Natural killer cell (primary cell): ENCODE measurements at regions not wholly inside any gene's neighbourhood (a gene's known extent, or its start where the extent isn't known, plus 50 kb on each side); places are given as distances from the start of the nearest gene placed in this dataset.

Source experiments
- ATAC-seq, 3 donors: fragments of 150-1000 bp in 2 of 3; fragments of 200-7000 bp in 1 of 3; cut with Tn5 transposase; 1 replicate in 1 of 3; 2 replicates in 2 of 3; pipeline ENCODE4 v1.10.0; 2021; ENCODE audit warnings: mild to moderate bottlenecking in 2 of 3, moderate library complexity in 2 of 3
- DNase-seq, 2 donors: peaks; one replicate each; pipeline versions ENCODE4 v3.0.0 to v3.0.0-alpha.2; 2013 to 2021; ENCODE audit warnings: mixed read lengths in 1 of 2
- H3K27ac ChIP-seq: one replicate; pipeline ENCODE4 v1.5.1; 2013; ENCODE audit warnings: mild to moderate bottlenecking, low read length
- H3K27me3 ChIP-seq: one replicate; pipeline ENCODE4 v1.6.1; 2013; ENCODE audit warnings: low read length; ENCODE audit not compliant: control insufficient read depth, insufficient read depth
- H3K36me3 ChIP-seq: one replicate; pipeline ENCODE4 v1.6.1; 2013; ENCODE audit warnings: low read length; ENCODE audit not compliant: control insufficient read depth, insufficient read depth
- H3K4me1 ChIP-seq: one replicate; pipeline ENCODE4 v1.6.1; 2013; ENCODE audit warnings: low read length; ENCODE audit not compliant: control insufficient read depth, insufficient read depth
- H3K4me3 ChIP-seq: one replicate; pipeline ENCODE4 v1.5.1; 2013; ENCODE audit warnings: low read length
- H3K9me3 ChIP-seq: one replicate; pipeline ENCODE4 v1.6.1; 2013; ENCODE audit warnings: low read length; ENCODE audit not compliant: control insufficient read depth, insufficient read depth
- H3K27ac Mint-ChIP-seq, 2 donors: one replicate each; pipeline ENCODE4 v1.8.0; 2022; ENCODE audit warnings: mild to moderate bottlenecking in 2 of 2, mixed read lengths in 2 of 2, moderate library complexity in 1 of 2
- H3K27me3 Mint-ChIP-seq, 2 donors: one replicate each; pipeline ENCODE4 v1.8.0; 2022; ENCODE audit warnings: low read depth in 2 of 2, mixed read lengths in 2 of 2
- H3K36me3 Mint-ChIP-seq: one replicate; pipeline ENCODE4 v1.8.0; 2022; ENCODE audit warnings: mixed read lengths
- H3K4me1 Mint-ChIP-seq, 2 donors: one replicate each; pipeline ENCODE4 v1.8.0; 2022; ENCODE audit warnings: mixed read lengths in 2 of 2
- H3K4me3 Mint-ChIP-seq: one replicate; pipeline ENCODE4 v1.8.0; 2022; ENCODE audit warnings: mild to moderate bottlenecking, moderate library complexity, mixed read lengths
- H3K9me3 Mint-ChIP-seq, 2 donors: one replicate each; pipeline ENCODE4 v1.8.0; 2022; ENCODE audit warnings: mixed read lengths in 2 of 2
- CTCF ChIP-seq: fragments of 200-600 bp; IDR thresholded peaks from one replicate; pipeline ENCODE4 v1.8.0; 2022; ENCODE audit warnings: antibody characterized with exemption
- WGBS: methylation state at CpG from one replicate; pipeline ENCODE4 v1.1.7; 2013; ENCODE audit warnings: missing lambda C conversion rate; ENCODE audit not compliant: insufficient coverage; 5-methylcytosine and 5-hydroxymethylcytosine counted together
- intact Hi-C: fragments of 100-400 bp; cut with micrococcal nuclease; formaldehyde crosslinking; loops from one replicate; pipeline ENCODE4 v1.14.2; 2022

GRCh38 chr3:193998628-193999195 is 137.2 kb upstream of the HES1 start:
- peaks cover 5 to 6% of the 10 kb centered on the region in 2 donors for H3K4me1 Mint-ChIP-seq
- Histone ChIP-seq H3K4me3 (no peak overlapping the region), H3K27ac (no peak overlapping the region), H3K9me3 (no peaks in the 10 kb centered on the region), H3K27me3 (no peaks in the 10 kb centered on the region), H3K4me1 (peaks cover 10% of the 10 kb centered on the region), H3K36me3 (no peaks in the 10 kb centered on the region)
- H3K9me3 Mint-ChIP-seq: no peaks in the 10 kb centered on the region
- H3K4me3 Mint-ChIP-seq: no peak overlapping the region
- ATAC-seq: no peak
- no peak overlapping the region for H3K27ac Mint-ChIP-seq
- WGBS: 85% methylated on average over 12 of the region's 12 CpGs
- no peak for DNase-seq
- peaks cover 30 to 59% of the 10 kb centered on the region in 2 donors for H3K27me3 Mint-ChIP-seq
- no peak for TF ChIP-seq CTCF
- H3K36me3 Mint-ChIP-seq: no peaks in the 10 kb centered on the region
- intact Hi-C loops: no loop called here

- Mint-ChIP-seq H3K4me3 (no peak overlapping the region), H3K9me3 (no peaks in the 10 kb centered on the region), H3K4me1 (peaks cover 6 to 9% of the 10 kb centered on the region in 2 donors), H3K27me3 (peaks cover 31 to 54% of the 10 kb centered on the region in 2 donors), H3K36me3 (no peaks in the 10 kb centered on the region), H3K27ac (no peak overlapping the region)
- Histone ChIP-seq H3K4me1 (peaks cover 10% of the 10 kb centered on the region), H3K27ac (no peak overlapping the region), H3K9me3 (no peaks in the 10 kb centered on the region), H3K27me3 (no peaks in the 10 kb centered on the region), H3K36me3 (no peaks in the 10 kb centered on the region), H3K4me3 (no peak overlapping the region)
- DNase-seq: no peak
- 87% methylated on average over 4 of the region's 4 CpGs for WGBS
- intact Hi-C loops: no loop called here
- no peak for TF ChIP-seq CTCF
- no peak for ATAC-seq
These were observed 135.8 kb upstream of the HES1 start for GRCh38 chr3:194000100-194000499.

GRCh38 chr3:194000712-194001111 is 135.2 kb upstream of the HES1 start:
- H3K4me3 Mint-ChIP-seq: no peak overlapping the region
- no peak for ATAC-seq
- DNase-seq: no peak
- H3K9me3 Mint-ChIP-seq: no peaks in the 10 kb centered on the region
- Histone ChIP-seq H3K27me3 (no peaks in the 10 kb centered on the region), H3K27ac (no peak overlapping the region), H3K4me1 (peaks cover 10% of the 10 kb centered on the region), H3K4me3 (no peak overlapping the region), H3K9me3 (no peaks in the 10 kb centered on the region), H3K36me3 (no peaks in the 10 kb centered on the region)
- no peak overlapping the region for H3K27ac Mint-ChIP-seq
- WGBS: 85% methylated on average over 4 of the region's 4 CpGs
- H3K36me3 Mint-ChIP-seq: no peaks in the 10 kb centered on the region
- peaks cover 6 to 9% of the 10 kb centered on the region in 2 donors for H3K4me1 Mint-ChIP-seq
- intact Hi-C loops: no loop called here
- peaks cover 32 to 60% of the 10 kb centered on the region in 2 donors for H3K27me3 Mint-ChIP-seq
- no peak for TF ChIP-seq CTCF
